Dermis microvascular lymphatic vessel endothelial cell (primary cell): ENCODE measurements at regions not wholly inside any gene's neighbourhood (a gene's known extent, or its start where the extent isn't known, plus 50 kb on each side); places are given as distances from the start of the nearest gene placed in this dataset.
"Not testable (repeated sequence)": the region's sequence is repeated elsewhere in the genome, so short reads cannot be mapped to it uniquely, and the experiment has no call there.

ENCODE experiments used
- DNase-seq, 2 donors: peaks; one replicate each; pipeline versions ENCODE4 v3.0.0 to v3.0.0-alpha.2; 2010; ENCODE audit warnings: low read depth in 2 of 2

DNA sequence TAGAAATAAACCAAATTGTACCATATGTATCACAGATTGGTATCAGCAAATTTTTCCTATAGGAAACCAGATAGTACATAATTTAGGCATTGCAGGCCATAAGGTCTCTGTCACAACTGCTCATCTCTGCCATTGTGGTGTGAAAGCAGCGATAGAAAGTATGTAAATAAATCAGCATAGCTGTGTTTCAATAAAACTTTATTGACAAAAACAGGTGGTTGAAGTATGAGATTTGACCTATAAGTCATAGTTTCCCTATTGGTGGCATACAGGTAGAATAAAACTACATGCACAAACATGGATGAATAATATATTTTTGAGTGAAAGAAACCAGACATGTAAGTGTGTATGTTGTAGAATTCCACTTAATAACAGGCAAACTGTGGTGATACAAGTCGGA is 1454.9 kb downstream of the REEP3 start:
- no peak for DNase-seq

DNA sequence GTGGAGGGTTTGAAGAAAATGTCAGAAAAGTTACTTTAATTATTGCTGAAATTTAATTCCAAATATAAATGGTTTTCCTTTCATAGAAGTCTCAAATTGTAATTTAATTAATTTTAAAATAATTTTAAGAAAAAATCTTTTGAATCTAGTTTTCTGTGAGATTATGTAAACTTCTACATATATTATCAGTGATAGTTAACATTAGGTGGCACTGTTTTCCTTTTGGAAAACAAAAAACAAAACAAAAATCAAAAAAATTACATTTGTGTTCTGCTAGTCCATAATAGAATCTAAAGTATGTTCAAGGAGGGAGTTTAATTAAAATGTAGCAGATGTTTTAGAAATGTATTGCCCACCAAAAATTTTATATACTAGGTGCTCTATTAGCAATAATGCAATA is 1456.7 kb downstream of the REEP3 start:
- DNase-seq, result no peak

DNA sequence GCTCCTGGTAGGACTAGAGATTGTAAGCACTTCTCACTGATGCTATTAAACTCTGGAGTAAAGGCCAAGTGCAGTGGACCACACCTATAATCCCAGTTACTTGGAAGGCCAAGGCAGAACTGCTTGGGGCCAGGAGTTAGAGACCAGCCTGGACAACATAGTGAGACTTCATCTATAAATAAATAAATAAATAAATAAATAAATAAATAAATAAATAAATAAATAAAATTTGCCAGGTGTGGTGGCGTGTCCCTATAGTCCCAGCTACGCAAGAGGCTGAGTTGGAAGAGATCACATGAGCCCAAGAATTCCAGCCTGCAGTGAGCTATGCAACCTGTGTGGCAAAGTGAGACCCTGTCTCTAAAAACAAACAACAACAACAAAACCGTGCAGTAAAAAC is 1475.7 kb downstream of the REEP3 start:
- no peak for DNase-seq

DNA sequence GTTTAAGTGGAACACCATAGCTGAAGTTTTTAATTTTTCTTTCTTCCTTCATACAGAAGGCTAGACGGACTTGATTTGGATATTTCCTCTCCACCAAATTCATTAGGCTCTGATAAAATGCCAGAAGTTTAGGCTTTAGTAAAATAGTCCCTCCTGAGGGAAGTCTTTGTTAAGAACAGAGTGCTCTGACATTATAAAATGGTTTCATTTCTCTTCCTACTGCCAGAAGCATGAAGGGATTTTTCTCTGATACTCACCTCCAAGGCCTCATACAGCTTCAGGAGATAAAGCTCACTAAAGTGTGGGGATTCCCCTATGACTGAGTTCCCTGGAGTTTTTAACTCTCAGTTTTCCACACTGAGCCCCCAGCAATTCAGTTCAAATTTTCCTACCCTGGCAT is 1489.6 kb downstream of the REEP3 start:
- no peak for DNase-seq

DNA sequence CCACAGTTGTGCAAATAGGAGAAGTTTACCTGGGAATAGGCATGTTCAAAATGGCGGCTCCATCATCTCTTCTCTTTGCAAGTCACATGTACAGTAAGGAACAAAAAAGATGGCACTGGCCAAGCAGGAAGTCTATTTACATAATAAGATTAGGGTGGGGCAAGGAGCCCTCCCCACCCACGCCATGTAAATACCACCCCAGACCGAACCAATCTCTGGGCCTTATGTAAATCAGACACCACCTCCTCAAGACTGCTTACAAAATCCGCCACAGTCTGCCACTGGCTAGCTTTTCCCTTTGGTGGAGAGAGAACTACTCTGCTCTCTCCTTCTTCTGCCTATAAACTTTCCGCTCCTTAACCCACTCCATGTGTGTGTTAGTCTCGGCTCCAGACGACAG is 1496.3 kb downstream of the REEP3 start:
- DNase-seq, result no peak

DNA sequence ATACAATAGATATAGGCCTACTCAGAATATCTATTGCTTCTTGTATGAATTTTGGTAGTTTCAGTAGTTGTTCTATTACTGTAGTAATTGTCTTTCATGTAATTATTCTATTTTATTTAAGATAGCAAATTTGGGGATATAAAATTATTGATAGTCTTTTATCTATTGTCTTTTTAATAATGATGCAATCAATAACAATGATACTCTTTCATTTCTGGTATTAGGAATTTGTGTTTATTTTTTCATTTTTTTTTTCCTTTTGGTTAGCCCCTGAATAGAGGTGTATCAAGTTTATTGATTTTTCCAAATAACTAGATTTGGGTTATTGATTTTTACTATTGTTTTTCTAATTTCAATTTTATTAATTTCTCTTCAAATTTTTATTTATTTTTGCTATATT is 1503.7 kb downstream of the REEP3 start:
- no peak for DNase-seq

DNA sequence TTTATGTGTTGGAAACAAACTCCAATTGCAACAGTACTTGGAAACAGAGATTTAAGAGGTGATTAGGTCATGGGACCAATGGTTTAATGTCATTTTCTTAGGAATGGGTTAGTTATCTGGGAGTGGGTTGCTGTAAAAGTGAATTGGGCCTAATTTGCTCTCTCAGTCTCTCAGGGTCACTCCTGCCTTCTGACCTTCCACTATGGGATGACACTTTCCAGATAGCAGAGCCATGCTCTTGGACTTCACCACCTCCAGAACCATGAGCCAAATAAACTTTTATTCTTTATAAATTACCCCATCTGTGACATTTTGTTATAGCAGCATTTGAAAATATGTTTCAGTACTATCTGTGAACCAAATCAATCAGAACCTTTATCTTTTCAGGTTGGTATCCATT is 1509.1 kb downstream of the REEP3 start:
- no peak for DNase-seq

DNA sequence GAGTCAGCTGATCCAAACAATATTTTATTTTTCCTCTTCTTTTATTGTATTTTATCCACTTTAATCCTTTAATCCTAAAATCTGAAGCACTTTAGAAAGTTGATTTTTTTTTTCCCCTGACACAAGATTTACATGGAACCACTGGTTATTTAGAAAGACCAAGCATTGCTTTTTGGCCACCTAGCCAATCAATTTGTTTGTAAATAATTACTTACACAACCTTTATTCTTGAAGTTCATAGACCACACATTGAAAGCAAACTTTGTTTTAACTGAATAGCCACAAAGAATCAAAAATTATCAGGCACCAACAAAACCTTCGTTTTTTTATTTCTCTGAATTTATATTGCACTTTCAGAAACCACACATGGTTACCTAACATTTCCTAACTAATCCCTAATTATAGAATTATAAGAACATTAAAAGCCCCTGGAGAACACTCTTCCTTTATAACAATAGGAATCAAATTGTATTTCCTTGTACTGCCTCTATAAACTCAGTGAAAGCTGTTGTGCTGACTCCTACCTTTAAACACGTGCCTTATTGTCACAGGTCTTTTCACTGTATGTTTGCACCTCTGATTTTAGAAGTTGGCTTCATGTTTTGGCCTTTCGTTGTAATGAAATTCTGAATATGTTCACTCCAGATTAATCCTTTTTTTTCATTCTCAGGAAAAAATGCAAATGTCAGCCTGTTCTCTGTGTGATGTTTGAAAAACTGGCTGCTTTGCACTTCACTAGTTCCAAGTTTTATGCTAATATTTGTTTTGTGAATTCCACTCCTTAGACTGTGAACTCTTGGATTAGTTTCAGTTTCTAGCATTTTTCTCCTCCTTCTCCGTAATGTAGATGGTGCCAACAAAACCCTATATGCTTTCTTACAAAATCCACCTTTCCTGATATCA is 1511.9 kb downstream of the REEP3 start:
- no peak for DNase-seq

DNA sequence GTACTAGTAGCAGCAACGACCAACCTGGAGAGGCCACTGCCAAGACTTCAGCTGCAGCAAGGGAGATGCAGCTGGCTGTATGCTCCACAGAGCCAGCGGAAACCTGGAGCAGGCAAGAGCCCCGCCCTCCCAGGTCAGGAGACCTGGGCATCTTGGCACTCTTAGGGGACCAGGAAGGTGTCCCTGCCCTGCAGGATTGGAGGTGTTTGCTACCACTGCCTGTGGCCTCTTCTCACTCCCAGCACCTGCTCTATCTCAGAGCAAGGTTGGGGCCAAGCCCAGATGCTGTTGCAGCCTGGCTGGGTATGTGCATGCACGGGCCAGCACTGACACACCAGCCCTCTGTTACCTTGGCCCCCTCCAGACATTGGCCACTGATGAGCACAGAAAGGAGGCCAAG is 1512.8 kb downstream of the REEP3 start:
- DNase-seq, result no peak

DNA sequence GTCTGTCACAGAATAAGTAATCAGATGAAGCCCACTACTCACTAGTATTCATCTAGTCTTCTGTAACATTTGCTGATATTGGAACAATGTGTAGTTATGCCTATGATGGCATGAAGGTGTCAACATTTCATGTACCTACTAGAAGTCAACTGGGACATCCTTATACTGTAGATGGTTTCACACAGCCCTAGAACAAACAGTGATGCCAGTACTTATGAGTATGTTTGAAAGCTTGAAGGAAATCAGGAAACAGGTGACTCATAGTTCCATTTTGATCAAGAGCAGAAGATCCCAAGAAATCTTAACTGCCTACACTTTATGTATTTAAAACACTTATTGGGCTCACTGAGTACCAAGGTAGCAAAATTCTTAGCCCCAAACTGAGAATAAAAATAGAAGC is 1519.6 kb downstream of the REEP3 start:
- DNase-seq, result no peak

DNA sequence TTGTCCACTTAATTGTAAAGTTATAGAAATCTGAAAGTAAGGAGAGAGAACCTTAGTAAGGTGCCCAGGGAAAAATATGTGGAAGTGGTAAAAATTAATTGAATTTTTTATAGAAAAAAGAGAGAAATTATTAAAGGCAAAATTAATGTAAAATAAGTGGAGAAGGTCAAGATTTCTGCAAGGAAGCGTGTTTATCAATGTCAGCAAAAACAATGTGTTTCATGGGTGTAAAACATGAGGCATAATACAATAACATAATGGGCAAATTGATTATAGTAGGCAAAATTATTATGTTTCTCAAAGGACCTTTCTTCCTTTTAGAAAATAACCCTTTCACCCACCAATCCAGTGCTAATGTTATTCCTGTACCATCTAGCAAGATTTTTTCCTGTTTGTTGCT is 1520.1 kb downstream of the REEP3 start:
- no peak for DNase-seq

DNA sequence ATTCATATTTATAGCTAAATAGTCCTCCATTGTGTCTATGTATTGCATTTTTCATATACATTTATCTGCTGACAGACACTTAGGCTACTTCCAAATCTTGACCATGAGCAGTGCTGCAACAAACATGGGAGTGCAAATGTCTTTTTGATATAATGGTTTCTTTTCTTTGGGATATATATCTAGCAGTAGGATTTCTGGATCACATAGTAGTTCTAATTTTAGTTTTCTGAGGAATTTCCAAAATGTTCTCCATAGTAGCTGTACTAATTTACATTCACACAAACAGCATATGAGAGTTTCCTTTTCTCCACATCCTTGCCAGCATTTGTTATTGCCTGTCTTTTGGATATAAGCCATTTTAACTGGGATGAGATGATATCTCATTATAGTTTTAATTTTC is 1521.3 kb downstream of the REEP3 start:
- no peak for DNase-seq

DNA sequence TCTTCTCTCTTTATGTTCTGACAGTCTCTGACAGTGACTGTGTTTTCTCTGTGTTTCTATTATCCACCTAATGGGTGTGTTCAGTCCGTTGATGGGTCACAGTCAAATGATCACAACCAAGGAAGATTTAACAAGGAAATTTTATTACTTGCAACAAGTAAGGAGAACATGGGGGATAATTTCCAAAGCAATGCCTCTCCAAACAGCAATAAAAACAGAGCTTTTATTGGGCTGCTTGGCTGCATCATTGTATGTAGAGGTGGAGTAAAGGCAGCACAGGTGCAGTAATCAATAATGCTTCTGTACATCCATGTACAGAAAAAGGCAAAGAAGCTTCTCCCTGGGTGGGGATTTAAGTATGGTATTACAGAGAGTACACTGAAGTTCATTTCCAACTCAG is 1525.6 kb downstream of the REEP3 start:
- no peak for DNase-seq

DNA sequence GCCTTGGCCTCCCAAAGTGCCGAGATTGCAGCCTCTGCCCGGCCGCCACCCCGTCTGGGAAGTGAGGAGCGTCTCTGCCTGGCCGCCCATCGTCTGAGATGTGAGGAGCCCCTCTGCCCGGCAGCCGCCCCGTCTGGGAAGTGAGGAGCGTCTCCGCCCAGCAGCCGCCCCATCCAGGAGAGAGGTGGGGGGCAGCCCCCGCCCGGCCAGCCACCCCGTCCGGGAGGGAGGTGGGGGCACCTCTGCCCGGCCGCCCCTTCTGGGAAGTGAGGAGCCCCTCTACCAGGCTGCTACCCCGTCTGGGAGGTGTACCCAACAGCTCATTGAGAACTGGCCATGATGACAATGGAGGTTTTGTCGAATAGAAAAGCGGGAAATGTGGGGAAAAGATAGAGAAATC is 1530.9 kb downstream of the REEP3 start:
- not testable (repeated sequence) for DNase-seq

DNA sequence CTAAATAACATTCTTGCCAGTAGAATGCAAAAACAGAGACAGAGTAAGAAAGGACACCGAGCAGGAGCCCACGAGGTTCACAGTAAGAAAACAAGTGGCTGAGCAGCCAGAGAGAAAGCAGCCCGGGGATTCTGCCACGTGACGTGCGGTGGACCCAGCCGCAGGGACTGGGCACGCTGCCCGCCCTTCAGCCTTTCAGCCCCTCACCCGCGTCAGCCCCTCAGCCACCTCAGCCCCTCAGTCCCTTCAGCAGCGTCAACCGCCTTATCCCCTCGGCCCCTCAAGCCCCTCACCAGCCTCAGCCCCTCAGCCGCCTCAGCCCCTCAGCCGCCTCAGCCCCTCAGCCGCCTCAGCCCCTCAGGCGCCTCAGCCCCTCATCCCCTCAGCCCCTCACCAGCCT is 1532.2 kb downstream of the REEP3 start:
- DNase-seq, result not testable (repeated sequence)

DNA sequence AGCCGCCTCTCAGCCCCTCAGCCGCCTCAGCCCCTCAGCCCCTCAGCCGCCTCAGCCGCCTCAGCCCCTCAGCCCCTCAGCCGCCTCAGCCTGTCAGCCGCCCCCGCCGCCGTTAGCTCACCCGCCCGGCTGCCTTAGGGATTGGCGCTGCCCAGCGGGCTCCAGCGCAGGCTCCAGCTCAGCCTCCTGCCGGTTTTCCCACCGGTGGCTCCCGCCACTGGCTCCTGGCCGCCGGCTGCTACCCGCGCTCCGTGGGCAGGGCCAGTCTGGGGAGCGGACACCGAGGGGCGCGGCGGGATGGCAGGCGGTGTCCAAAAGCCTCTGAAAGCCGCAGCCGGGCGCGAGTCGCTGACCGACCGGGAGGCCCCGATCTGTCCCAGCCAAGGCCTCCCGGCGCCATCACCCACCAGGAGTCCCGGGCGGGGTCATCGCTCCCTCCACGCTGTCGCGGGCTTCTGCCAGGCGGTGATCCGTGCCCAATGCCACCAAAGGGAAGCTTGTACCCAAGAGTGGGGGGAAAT is 1532.7 kb downstream of the REEP3 start:
- not testable (repeated sequence) for DNase-seq

DNA sequence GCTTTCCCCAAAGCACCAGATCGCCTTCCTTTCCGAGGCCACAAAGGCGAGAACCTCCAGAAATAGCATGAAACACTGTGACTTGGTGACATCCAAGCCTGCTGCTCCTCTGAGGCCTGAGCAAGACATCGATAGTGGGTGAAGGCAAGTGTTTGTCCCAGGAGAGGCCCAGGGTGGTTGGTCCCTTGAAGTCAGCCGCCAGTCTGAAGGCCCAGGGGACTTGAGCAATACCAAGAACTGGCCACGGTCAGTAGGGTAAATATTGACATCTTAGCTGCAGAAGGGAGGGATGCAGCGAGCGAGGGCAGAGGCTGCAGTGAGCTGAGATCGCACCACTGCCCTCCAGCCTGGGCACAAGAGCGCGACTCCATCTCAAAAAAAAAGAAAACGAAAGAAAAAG is 1533.5 kb downstream of the REEP3 start:
- DNase-seq, result not testable (repeated sequence)

DNA sequence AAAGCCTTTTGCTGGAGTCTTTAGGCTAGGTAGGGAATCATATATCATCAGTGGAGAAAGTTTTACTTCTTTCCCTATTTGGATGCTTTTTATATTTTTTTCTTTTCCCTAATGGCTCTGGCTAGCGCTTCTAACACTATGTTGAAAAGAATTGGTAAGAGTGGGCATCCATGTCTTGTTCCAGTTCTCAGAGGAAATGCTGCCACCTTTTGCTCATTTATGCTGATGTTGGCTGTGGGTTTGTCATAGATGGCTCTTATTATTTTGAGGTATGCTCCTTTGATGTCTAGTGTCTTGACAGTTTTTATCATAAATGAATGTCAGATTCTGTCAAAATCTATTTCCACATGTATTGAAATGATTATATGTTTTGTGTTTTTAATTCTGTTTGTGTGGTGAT is 1544.1 kb downstream of the REEP3 start:
- DNase-seq, result no peak

DNA sequence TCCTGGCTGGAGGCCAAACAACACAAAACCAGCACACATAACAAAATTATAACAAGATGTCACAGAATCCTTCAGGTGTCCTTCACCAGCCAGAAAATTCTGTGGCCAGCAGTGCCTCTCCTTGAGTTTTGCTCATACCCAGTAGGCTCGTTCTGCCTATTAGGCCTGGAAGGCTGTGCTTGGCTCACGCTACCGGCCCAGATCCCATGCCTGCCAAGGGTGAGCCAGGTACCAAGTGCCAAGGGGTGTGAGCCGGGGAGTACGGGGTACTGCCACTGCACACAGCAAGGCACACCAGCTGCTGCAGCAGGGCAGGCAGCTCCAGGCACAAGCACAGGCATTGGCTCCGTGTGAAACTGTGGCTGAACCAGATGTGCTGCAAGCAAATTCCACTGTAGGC is 1562.0 kb downstream of the REEP3 start:
- no peak for DNase-seq

DNA sequence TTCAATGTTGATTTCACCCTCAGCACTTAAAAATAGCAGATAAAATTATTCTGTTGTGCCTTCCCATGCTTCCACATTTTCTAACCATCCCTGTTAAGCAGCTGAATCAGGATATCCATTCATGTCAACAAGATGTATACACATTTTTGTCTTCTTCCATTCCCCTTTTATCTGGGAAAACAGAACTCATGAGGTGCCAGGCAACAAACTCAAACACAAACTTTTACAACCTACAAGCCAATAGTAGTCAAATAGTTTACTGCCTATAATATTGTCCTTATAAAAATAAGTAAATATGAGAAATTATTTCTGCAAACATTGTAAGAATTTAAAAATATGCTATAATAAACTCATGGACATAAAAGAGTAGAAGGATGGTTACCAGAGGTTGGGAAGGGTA is 1569.8 kb downstream of the REEP3 start:
- no peak for DNase-seq

DNA sequence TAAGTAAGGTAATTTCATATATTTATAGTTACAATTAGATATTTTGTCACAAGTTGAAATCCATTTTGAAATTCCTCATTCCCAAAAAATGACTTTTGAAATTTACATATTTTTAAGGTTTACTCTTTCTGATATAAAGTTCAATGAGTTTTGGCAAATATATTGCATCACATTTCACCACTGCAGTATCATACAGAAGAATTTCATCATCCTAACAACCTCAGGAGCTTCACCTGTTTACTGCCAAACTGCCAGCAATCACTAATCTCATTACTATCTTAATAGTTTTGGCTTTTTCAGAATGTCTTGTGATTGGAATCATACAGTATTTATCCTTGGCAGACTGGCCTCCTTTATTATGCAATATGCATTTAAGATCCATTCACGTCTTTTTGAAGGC is 1578.9 kb downstream of the REEP3 start:
- DNase-seq, result no peak

DNA sequence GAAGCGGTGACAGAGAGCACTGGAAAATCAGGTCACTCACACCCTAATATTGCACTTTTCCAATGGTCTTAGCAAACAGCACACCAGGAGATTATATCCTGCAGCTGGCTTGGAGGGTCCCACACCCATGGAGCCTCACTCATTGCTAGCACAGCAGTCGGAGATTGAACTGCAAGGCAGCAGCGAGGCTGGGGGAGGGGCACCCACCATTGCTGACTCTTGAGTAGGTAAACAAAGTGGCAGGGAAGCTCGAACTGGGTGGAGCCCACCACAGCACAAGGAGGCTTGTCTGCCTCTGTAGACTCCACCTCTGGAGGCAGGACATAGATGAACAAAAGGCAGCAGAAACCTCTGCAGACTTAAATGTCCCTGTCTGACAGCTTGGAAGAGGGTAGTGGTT is 1579.7 kb downstream of the REEP3 start:
- DNase-seq, result not testable (repeated sequence)

DNA sequence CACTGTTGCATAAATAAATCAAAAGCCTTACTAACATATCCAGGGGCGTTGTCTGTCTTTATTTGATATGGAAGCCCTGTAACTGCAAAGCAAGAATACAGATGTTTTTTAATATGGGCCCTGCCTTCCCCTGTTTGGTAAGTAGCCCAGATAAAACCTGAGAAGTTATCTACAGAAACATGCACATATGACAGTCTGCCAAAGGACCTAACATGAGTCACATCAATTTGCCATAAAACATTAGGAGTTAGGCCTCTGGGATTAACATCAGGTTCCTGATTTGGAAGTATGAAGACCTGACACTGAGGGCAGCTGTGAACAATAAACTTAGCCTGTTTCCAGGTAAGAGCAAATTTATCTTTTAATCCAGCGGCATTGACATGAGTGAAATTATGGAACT is 1588.8 kb downstream of the REEP3 start:
- no peak for DNase-seq
